ENCODE measurements at regions not wholly inside any gene's neighbourhood (a gene's known extent, or its start where the extent isn't known, plus 50 kb on each side); places are given as distances from the start of the nearest gene placed in this dataset.

GRCh38 chr3:194251891-194252560, 99.1 kb downstream of the CPN2 start:
- intact Hi-C loops (cut with DNase I; ENCODE audit: low total_unique reads), result no loop called here
- DNase-seq, result no peak
- Histone ChIP-seq H3K4me1 (peaks cover 14 to 34% (median 23%) of the 10 kb centered on the region in 4 donors), H3K4me3 (no peak overlapping the region), H3K36me3 (no peaks in the 10 kb centered on the region), H3K27ac (no peak overlapping the region), H3K27me3 (no peaks in the 10 kb centered on the region), H3K9me3 (no peaks in the 10 kb centered on the region)
- TF ChIP-seq POLR2A (IDR thresholded peaks at IDR 0.05), result no peak
- TF ChIP-seq EP300 (IDR thresholded peaks at IDR 0.05), result no peak
- no peak for TF ChIP-seq CTCF (IDR thresholded peaks at IDR 0.05)
- no peak for TF ChIP-seq POLR2AphosphoS5 (IDR thresholded peaks at IDR 0.05)
- WGBS, 5 donors, result 95 to 98% (median 96%) methylated on average over 18 of the region's 18 CpGs

GRCh38 chr3:194253270-194253669, 97.9 kb downstream of the CPN2 start:
- intact Hi-C loops (cut with DNase I; ENCODE audit: low total_unique reads), result no loop called here
- DNase-seq, result no peak
- Histone ChIP-seq H3K9me3 (peaks cover 0 to 5% (median 2%) of the 10 kb centered on the region in 4 donors), H3K27me3 (no peaks in the 10 kb centered on the region), H3K36me3 (no peaks in the 10 kb centered on the region), H3K27ac (no peak overlapping the region), H3K4me1 (peaks cover 14 to 34% (median 23%) of the 10 kb centered on the region in 4 donors), H3K4me3 (no peak overlapping the region)
- no peak for TF ChIP-seq POLR2AphosphoS5 (IDR thresholded peaks at IDR 0.05)
- no peak for TF ChIP-seq EP300 (IDR thresholded peaks at IDR 0.05)
- no peak for TF ChIP-seq CTCF (IDR thresholded peaks at IDR 0.05)
- TF ChIP-seq POLR2A (IDR thresholded peaks at IDR 0.05), result no peak
- WGBS, 5 donors, result 71 to 77% (median 74%) methylated on average over 4 of the region's 4 CpGs

GRCh38 chr3:194254040-194254439, 97.1 kb downstream of the CPN2 start:
- H3K27me3 ChIP-seq, result no peaks in the 10 kb centered on the region
- no peaks in the 10 kb centered on the region for H3K36me3 ChIP-seq
- H3K4me3 ChIP-seq, result no peak overlapping the region
- H3K9me3 ChIP-seq, result peaks cover 0 to 7% (median 3%) of the 10 kb centered on the region in 4 donors
- DNase-seq, result peak in 1 of 2 donors; percentile 2
- H3K4me1 ChIP-seq, result peaks cover 14 to 34% (median 23%) of the 10 kb centered on the region in 4 donors
- intact Hi-C loops (cut with DNase I; ENCODE audit: low total_unique reads), result no loop called here
- 85 to 98% (median 93%) methylated on average over 7 of the region's 7 CpGs for WGBS, 5 donors
- no peak overlapping the region for H3K27ac ChIP-seq
- TF ChIP-seq POLR2AphosphoS5 (IDR thresholded peaks at IDR 0.05) (no peak), CTCF (IDR thresholded peaks at IDR 0.05) (no peak), POLR2A (IDR thresholded peaks at IDR 0.05) (no peak), EP300 (IDR thresholded peaks at IDR 0.05) (no peak)

GRCh38 chr3:194255252-194256039, 95.7 kb downstream of the CPN2 start:
- 18 to 40% (median 27%) methylated on average over 19 of the region's 19 CpGs for WGBS, 5 donors

More at GRCh38 chr3:194255252-194256039, 95.7 kb downstream of the CPN2 start:
- no peaks in the 10 kb centered on the region for H3K27me3 ChIP-seq
- H3K4me3 ChIP-seq, result peak overlapping the region in 1 of 4 donors; percentile 7
- peak; percentile 48 to 82 for DNase-seq
- intact Hi-C loops (cut with DNase I; ENCODE audit: low total_unique reads), result no loop called here
- peaks cover 0 to 7% (median 3%) of the 10 kb centered on the region in 4 donors for H3K9me3 ChIP-seq
- no peaks in the 10 kb centered on the region for H3K36me3 ChIP-seq
- TF ChIP-seq CTCF (IDR thresholded peaks at IDR 0.05), result no peak
- peak in 1 of 3 donors; percentile 29 for TF ChIP-seq POLR2AphosphoS5 (IDR thresholded peaks at IDR 0.05)
- no peak for TF ChIP-seq POLR2A (IDR thresholded peaks at IDR 0.05)
- peaks cover 5 to 21% (median 14%) of the 10 kb centered on the region in 4 donors for H3K4me1 ChIP-seq
- peak overlapping the region; percentile 7 to 64 (median 24) for H3K27ac ChIP-seq
